ENCODE measurements at regions not wholly inside any gene's neighbourhood (a gene's known extent, or its start where the extent isn't known, plus 50 kb on each side); places are given as distances from the start of the nearest gene placed in this dataset.

GRCh38 chr1:47621483-47621882 is 183.6 kb downstream of the FOXD2 start:
- Mint-ChIP-seq H3K4me3 (no peak overlapping the region), H3K9me3 (no peaks in the 10 kb centered on the region), H3K27ac (no peak overlapping the region), H3K27me3 (peaks cover 22% of the 10 kb centered on the region), H3K36me3 (no peaks in the 10 kb centered on the region), H3K4me1 (ENCODE audit: unreplicated experiment) (peaks cover 9% of the 10 kb centered on the region)
- peak; percentile 58 for DNase-seq (ENCODE audit: extremely low spot score, unreplicated experiment)
- no peak for TF ChIP-seq CTCF (conservative IDR thresholded peaks at IDR 0.05)

- DNase-seq (ENCODE audit: extremely low spot score, unreplicated experiment): no peak
- Mint-ChIP-seq H3K27ac (no peak overlapping the region), H3K9me3 (no peaks in the 10 kb centered on the region), H3K4me1 (ENCODE audit: unreplicated experiment) (peaks cover 11% of the 10 kb centered on the region), H3K36me3 (no peaks in the 10 kb centered on the region), H3K4me3 (no peak overlapping the region), H3K27me3 (peaks cover 26% of the 10 kb centered on the region)
- TF ChIP-seq CTCF (conservative IDR thresholded peaks at IDR 0.05): no peak
Measured at GRCh38 chr1:47621977-47622376, 184.1 kb downstream of the FOXD2 start.

- Mint-ChIP-seq H3K36me3 (no peaks in the 10 kb centered on the region), H3K9me3 (no peaks in the 10 kb centered on the region), H3K4me1 (ENCODE audit: unreplicated experiment) (peaks cover 21% of the 10 kb centered on the region), H3K27ac (no peak overlapping the region), H3K27me3 (peaks cover 33% of the 10 kb centered on the region), H3K4me3 (no peak overlapping the region)
- peak; percentile 31 for DNase-seq (ENCODE audit: extremely low spot score, unreplicated experiment)
- TF ChIP-seq CTCF (conservative IDR thresholded peaks at IDR 0.05): no peak
Measured at GRCh38 chr1:47622776-47623556, 185.1 kb downstream of the FOXD2 start.

- no peaks in the 10 kb centered on the region for H3K36me3 Mint-ChIP-seq
- H3K27me3 Mint-ChIP-seq: peaks cover 33% of the 10 kb centered on the region
- peaks cover 23% of the 10 kb centered on the region for H3K4me1 Mint-ChIP-seq (ENCODE audit: unreplicated experiment)
- no peak overlapping the region for H3K4me3 Mint-ChIP-seq
- peak; percentile 37 for DNase-seq (ENCODE audit: extremely low spot score, unreplicated experiment)
- no peak overlapping the region for H3K27ac Mint-ChIP-seq
- no peaks in the 10 kb centered on the region for H3K9me3 Mint-ChIP-seq
- no peak for TF ChIP-seq CTCF (conservative IDR thresholded peaks at IDR 0.05)
Measured at GRCh38 chr1:47623557-47623940, 185.7 kb downstream of the FOXD2 start.

GRCh38 chr1:47624531-47624930 is 186.7 kb downstream of the FOXD2 start:
- DNase-seq (ENCODE audit: extremely low spot score, unreplicated experiment): peak; percentile 44
- H3K27me3 Mint-ChIP-seq: peaks cover 34% of the 10 kb centered on the region
- H3K36me3 Mint-ChIP-seq: no peaks in the 10 kb centered on the region
- H3K27ac Mint-ChIP-seq: peak overlapping the region; percentile 13
- no peaks in the 10 kb centered on the region for H3K9me3 Mint-ChIP-seq
- H3K4me3 Mint-ChIP-seq: no peak overlapping the region
- TF ChIP-seq CTCF (conservative IDR thresholded peaks at IDR 0.05): peak; percentile 37
- H3K4me1 Mint-ChIP-seq (ENCODE audit: unreplicated experiment): peaks cover 23% of the 10 kb centered on the region
